PC-9 (cell line): ENCODE measurements at regions not wholly inside any gene's neighbourhood (a gene's known extent, or its start where the extent isn't known, plus 50 kb on each side); places are given as distances from the start of the nearest gene placed in this dataset.

Source experiments
- CTCF ChIP-seq: fragments of 200-600 bp; sonication (generic); conservative IDR thresholded peaks from 2 replicates; pipeline ENCODE4 v1.6.1; 2017; ENCODE audit warnings: mixed run types, antibody characterized with exemption, mild to moderate bottlenecking, moderate library complexity
- EZH2 ChIP-seq: fragments of 200-600 bp; sonication (generic); IDR thresholded peaks from 2 replicates; pipeline ENCODE4 v1.8.0; 2017; ENCODE audit warnings: antibody characterized with exemption, low read depth

- TF ChIP-seq CTCF (no peak), EZH2 (no peak)
Measured at GRCh38 chr22:27404441-27404840, 397.1 kb downstream of the MN1 start.
